Renal cortex interstitium (tissue), 11 donors: ENCODE measurements at regions not wholly inside any gene's neighbourhood (a gene's known extent, or its start where the extent isn't known, plus 50 kb on each side); places are given as distances from the start of the nearest gene placed in this dataset.

Experiments used
- DNase-seq, 11 donors: peaks; one replicate each; pipeline ENCODE4 v3.0.0-alpha.2; 2013; ENCODE audit warnings: low read depth in 9 of 11, low spot score in 4 of 11; ENCODE audit errors: extremely low read depth in 1 of 11

- DNase-seq = no peak
Measured at GRCh38 chr2:12205086-12205485, 458.7 kb downstream of the LPIN1 start.

DNA sequence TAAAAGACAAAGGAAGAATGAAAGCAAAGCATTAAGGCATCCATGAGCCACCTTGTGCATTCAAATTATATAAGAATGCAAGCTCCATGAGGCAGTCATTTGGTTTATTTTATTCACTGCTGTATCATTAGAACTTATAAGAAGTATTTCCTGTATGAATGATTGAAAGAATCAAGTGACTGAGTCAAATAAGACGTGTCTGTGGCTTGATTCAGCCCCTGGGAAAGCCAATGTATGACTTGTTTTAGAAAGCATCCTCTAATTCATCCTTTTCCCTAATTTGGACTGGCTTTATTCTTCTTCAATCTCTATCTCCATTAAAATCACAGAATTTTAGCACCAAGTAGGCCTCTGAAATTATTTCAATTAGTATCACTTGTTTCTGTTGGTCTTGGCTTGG, 461.1 kb downstream of the LPIN1 start:
- DNase-seq = no peak

- DNase-seq = no peak
Measured at GRCh38 chr2:12210016-12210933, 463.8 kb downstream of the LPIN1 start.

DNA sequence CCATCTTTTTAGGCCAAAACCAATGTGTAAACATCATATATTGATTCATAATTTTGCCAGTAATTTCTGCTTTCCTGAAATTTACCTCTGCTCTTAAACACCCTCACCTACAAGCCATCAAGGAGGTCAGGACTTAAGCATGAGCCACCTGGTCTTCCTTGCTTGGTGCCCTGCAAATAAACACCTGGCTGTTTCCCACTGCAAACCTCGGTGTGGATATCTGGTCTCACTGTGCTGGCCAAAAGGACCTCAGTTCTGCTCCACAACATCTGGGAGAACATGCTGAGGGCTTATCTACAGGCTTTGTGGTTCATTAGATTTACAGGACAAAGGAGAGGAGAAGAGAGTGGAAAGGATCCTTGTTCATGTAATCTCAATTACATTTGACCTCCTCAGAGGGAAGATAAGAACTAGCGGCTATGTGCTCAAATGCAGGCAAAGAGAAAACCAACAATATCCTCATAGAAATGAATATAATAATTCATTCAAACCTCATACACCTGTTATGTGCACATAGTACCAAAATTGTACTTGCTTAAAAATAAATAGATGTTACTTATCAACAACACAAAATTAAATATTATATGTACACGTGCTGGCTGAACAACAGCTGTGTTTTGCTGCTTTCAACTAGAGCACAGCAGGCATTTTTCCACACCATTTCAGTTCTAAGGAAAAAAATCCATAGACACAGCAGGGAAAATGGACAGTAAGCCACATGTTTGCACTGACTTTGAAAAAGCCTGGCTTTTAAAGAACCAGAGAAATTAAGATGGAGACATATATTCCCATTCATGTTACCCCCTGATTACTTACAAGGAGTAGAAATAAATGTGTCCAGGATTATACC, 465.1 kb downstream of the LPIN1 start:
- DNase-seq = no peak

DNA sequence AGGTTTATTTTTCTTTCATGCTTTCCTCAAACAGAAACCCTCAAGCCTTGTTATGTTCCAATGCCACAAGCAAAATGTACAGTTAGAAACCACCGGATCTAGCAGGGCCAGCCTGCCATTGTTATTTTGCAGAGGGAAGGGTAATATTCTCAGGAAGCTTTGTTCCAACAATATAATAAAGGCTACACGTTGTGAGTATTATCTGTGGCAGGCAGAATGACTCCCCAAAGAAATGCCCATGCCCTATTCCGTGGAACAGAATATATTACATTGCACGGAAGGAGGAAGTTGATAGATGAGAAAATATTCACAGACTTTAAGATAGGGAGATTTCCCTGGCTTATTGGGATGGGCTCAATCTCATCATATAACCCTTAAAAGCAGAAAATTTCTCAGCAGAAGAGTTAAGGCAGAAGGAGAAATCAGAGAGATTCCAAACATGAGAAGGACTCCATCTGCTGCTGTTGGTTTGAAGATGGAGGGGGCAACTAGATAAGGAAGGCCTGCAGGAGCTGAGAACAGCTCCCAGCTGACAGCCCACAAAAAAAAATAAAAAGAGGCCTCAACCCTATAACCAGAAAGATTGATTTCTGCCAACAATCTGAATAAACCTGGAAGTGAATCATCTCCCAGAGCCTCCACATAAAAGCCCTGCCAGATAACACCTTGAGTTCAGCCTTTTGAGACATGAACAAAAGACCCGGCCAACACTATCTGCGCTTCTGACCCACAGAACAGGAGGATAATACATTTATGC, 466.6 kb downstream of the LPIN1 start:
- no peak for DNase-seq

DNA sequence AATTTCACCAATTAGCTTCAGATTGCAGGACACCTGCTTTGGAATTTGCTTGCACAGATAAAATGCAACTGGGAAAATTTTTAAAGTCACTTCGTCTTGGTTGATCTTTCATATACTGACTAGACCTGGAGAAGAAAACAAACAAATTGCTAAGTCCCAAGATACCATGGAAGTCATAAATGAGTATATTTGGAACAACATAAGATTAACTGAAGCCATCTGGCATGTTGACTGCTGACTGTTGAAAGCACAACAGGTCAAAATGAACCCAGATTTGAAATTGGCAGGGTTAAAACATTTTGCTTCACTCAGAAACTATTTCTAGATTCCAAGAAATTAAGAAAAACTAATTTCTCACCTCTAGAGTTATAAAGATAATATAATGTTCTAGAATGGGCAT, 470.7 kb downstream of the LPIN1 start:
- DNase-seq = no peak

DNA sequence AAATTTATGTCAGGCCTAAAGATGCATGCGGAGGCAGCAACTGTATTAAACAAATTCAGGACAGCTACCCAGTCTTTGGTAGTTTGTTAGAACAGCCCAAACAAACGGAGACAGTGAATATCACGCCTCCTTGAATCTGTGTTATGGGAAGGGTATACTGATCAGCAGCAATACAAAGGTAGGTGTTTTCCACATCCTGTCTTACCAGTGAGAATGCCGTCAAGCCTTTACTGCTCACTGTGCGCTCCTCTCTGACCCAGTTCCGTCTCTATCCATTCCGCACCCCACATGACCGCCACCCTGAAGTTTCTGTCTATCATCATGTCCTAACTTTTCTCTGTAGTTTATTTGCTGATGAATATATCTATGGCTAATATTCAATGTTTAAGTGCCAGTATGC, 473.3 kb downstream of the LPIN1 start:
- DNase-seq = no peak

DNA sequence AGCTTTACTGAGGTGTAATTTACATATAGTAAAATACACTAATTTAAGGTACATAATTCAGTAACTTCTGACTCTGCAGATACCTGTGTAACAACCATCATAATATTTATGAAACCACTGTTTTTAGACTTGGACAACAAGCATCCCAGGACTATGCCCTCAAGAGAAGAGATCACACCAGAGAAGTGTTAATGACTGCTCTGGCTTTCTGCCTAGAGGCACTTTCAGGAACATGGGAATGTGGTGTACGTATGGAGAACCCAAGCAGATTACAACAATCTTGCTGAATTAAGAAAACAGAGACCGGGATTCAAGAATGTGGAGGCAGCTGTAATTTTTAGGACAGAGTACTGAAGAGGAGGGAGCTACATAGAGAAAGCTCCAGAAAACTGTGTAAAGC, 475.2 kb downstream of the LPIN1 start:
- no peak for DNase-seq

DNA sequence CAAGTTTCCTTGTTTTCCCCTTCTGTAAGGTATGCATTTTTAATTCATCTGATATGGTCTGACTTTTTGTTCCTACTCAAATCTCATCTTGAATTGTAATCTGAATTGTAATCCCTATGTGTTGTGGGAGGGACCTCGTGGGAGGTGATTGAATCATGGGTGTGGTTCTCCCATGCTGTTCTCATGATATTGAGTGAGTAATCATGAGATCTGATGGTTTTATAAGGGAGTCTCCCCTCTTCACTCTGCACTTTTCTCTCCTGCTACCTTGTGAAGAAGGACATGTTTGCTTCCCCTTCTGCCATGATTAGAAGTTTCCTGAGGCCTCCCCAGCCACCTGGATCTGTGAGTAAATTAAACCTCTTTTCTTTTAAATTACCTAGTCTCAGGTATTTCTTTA, 476.1 kb downstream of the LPIN1 start:
- DNase-seq = no peak

DNA sequence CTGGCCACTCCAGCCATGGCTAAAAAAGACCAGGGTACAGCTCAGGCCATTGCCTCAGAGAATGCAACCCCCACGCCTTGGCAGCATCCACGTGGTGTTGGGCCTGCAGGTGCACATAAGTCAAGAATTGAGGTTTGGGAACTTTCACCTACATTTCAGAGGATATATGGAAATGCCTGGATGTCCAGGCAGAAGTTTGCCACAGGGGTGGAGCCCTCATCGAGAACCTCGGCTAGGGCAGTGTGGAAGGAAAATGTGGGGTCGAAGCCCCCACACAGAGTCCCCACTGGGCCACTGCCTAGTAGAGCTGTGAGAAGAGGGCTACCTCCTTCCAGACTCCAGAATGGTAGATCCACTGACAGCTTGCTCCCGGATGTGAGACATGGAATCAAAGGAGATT, 477.3 kb downstream of the LPIN1 start:
- DNase-seq = no peak

DNA sequence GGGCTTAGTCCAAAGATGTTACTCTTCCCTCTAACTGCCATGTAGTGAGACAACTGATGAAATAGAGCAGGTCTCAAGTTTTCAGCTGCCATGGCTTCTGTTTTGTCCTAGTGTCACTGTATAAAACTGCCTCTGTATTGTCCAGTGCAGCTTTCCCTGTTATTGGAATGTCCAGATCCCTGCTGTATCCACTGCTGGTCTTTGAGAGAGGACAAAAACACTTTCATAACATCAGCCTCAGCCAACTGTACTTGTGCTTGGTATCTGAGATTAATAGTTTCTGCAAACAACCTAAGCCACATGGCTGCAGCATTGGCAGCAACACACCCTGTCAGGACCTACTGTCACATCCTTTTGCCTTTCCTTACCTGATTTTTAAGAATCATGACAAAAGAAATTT, 480.2 kb downstream of the LPIN1 start:
- DNase-seq = no peak

DNA sequence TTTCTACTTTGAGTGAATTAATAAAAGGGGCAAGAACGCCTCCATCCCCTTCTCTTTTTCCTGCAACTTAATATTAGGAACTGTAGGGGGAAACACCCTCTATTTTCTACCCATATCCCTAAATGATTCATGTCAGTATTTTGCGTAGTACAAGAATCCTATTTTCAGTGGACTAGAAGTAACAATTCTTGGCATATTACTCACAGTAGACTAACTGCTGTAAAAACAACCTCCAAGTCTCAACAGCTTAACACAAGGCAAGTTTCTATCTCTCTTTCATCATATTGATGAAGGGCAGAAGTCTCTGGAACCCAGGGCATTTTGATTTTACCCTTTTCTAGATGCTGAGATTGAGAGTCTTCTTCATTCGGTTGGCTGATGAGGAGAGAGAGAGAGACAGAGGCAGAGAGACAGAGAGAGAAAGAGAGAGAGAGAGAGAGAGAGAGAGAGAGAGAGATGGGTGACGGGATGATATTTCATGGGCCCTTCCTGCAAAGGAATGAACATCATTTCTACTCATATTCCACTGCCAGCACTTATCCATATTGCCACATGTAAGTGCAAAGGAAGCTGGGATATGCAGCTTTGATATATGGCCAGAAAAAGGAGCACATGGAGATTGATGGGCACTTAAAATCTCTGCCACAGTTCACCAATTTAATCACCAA, 481.6 kb downstream of the LPIN1 start:
- no peak for DNase-seq

GRCh38 chr2:12231288-12231687, 484.9 kb downstream of the LPIN1 start:
- DNase-seq = no peak

DNA sequence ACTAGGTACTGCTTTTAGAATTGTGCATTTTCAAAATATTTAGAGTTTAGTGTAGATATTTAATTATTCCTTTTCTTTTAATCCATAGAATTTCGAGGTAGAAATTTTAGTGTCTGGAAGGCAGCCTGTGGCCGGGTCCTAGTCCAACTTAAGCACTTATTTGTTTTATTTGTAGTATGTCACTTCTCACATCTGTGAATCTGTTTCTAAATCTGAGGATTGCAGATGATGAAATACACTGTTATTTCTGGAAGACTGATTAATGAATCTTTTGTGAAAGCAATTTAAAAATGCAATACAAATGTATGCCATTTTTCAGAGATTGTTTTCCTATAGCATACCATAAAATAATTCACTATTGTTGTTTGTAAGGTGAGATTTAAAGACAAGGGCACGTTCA, 483.9 kb upstream of the TRIB2 start:
- DNase-seq = no peak

DNA sequence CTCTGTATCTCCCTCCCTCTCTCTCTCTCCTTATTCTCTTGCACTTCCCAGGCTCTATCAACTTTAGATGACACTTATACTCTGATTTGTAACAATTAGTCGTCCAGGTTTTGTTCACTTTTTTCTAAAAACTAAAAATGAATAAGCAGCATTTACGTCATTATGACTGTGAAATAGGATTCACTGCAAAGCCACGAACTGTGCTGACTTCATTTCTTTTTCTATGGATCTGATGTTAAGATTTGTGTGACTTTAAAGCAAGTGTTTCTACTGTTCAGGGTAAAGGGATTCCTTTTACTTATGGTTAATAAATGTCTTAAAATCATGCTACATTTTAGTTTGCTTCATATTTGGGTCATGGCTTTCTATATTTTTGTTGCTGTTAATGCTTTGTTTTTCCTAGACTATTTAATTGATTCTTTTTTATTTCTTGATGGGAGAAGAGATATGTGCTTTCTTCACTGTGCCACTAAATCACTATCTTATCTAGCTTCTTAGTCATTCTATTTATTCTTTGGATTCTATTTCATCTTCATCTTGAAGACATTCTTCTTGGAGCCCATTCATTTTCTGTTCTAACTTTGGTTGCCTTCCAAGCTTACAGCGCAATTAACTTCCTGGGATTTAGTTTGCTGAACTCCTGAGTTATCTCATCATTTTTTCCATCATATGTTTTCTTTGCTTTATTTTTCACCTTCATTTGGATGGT, 480.4 kb upstream of the TRIB2 start:
- no peak for DNase-seq

DNA sequence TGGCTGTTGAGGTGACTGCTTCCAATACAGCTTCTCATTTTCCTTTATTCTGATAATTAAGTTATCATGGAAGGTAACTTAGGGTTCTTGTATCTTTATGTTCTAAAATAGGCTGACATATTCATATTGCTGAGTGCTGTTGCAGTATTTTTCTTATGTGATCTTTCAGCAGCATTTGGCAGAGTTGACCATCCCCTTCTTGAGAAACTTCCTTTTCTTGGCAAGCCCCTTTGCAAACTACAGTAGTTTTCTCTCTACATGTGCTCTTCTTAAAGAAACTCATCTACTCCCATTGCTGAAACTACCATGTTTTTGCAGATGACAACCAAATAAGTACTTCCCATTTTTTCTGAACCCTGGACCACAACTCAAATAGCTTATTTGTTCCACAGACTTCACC, 476.5 kb upstream of the TRIB2 start:
- no peak for DNase-seq

DNA sequence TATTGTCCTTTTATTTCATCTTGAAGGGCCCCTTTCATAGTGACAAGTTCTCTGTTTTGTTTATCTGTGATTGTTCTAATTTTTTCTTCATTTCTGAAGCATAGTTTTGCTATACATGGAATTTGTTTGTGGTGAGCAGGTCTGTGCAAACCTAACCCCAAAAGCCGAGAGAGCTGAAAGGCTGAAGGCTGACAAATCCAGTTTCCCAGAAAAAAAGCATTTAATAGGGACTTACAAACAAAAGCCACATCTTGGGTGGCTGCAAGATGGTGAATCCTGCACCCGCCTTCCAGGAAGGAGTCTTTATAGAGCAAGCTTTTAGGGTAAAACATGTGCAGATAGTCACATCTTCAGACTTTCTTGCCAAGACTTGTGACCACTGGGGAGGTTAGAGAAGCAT, 473.4 kb upstream of the TRIB2 start:
- no peak for DNase-seq

- DNase-seq = no peak
Measured at GRCh38 chr2:12244070-12244469, 472.7 kb upstream of the TRIB2 start.

DNA sequence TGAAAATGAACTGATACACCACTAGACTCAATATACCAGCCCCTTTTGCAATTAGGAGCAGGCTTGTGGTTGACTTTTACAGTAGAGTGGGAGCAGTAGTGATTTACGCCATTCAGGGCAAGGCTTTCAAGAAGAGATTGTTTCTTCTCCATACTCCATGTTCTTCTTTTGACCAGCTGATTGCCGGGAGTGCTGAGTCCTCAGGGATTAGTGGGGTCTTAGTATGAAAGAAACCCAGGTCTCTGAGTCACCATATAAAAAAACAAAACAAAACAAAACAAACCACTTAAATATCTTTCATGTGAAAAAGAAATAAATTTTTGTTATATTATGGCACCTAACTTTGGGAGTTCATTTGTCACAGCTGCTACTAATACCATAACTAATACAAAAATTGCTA, 465.6 kb upstream of the TRIB2 start:
- DNase-seq = no peak
